ENCODE measurements at regions not wholly inside any gene's neighbourhood (a gene's known extent, or its start where the extent isn't known, plus 50 kb on each side); places are given as distances from the start of the nearest gene placed in this dataset.

GRCh38 chr2:238640486-238640885 is 207.4 kb upstream of the TWIST2 start:
- Histone ChIP-seq H4K91ac (ENCODE audit: low read depth, low read length) (no peak overlapping the region), H2AFZ (ENCODE audit: insufficient read depth, low read length, poor library complexity) (no peak overlapping the region), H3K18ac (ENCODE audit: low read length) (no peak overlapping the region), H3K79me2 (ENCODE audit: control insufficient read depth, insufficient read depth, low read length, poor library complexity) (no peaks in the 10 kb centered on the region), H3K4me2 (ENCODE audit: low read length) (no peak overlapping the region), H3K27me3 (ENCODE audit: insufficient read depth, low read length) (no peaks in the 10 kb centered on the region), H3K4ac (ENCODE audit: low read depth, low read length) (no peak overlapping the region), H3K27ac (ENCODE audit: low read depth, low read length) (no peak overlapping the region), H3K4me1 (ENCODE audit: control insufficient read depth in 1 of 2, insufficient read depth in 2 of 2, low read length in 2 of 2) (no peaks in the 10 kb centered on the region), H4K12ac (ENCODE audit: low read depth, low read length) (no peak overlapping the region), H2BK12ac (ENCODE audit: low read length) (no peak overlapping the region), H2AK5ac (ENCODE audit: low read length) (no peak overlapping the region), H2BK120ac (ENCODE audit: insufficient read depth, low read length, poor library complexity) (no peak overlapping the region), H3K23ac (ENCODE audit: low read length) (no peak overlapping the region), H4K8ac (ENCODE audit: low read depth, low read length) (no peak overlapping the region), H3K9me3 (ENCODE audit: insufficient read depth, low read depth, low read length) (peaks cover 2% of the 10 kb centered on the region), H3K9ac (ENCODE audit: low read length) (no peak overlapping the region), H3K36me3 (ENCODE audit: control insufficient read depth in 1 of 2, insufficient read depth in 2 of 2, low read length in 2 of 2) (no peaks in the 10 kb centered on the region), H3K79me1 (ENCODE audit: low read length) (no peaks in the 10 kb centered on the region), H3K4me3 (ENCODE audit: low read depth, low read length) (no peak overlapping the region), H3K14ac (ENCODE audit: low read length) (no peak overlapping the region), H2BK5ac (ENCODE audit: low read depth, low read length, poor library complexity) (no peak overlapping the region)
- WGBS (ENCODE audit: extremely low coverage, insufficient coverage, insufficient read length), result no CpG with 5 or more reads among the region's 8 CpGs
- no peak for DNase-seq

GRCh38 chr2:238642973-238643372 is 204.9 kb upstream of the TWIST2 start:
- Histone ChIP-seq H3K79me1 (ENCODE audit: low read length) (no peaks in the 10 kb centered on the region), H2BK12ac (ENCODE audit: low read length) (no peak overlapping the region), H3K4me2 (ENCODE audit: low read length) (no peak overlapping the region), H3K27me3 (ENCODE audit: insufficient read depth, low read length) (no peaks in the 10 kb centered on the region), H4K91ac (ENCODE audit: low read depth, low read length) (no peak overlapping the region), H4K12ac (ENCODE audit: low read depth, low read length) (no peak overlapping the region), H4K8ac (ENCODE audit: low read depth, low read length) (no peak overlapping the region), H3K36me3 (ENCODE audit: control insufficient read depth in 1 of 2, insufficient read depth in 2 of 2, low read length in 2 of 2) (no peaks in the 10 kb centered on the region), H2AFZ (ENCODE audit: insufficient read depth, low read length, poor library complexity) (no peak overlapping the region), H3K27ac (ENCODE audit: low read depth, low read length) (no peak overlapping the region), H3K9me3 (ENCODE audit: insufficient read depth, low read depth, low read length) (no peaks in the 10 kb centered on the region), H3K79me2 (ENCODE audit: control insufficient read depth, insufficient read depth, low read length, poor library complexity) (no peaks in the 10 kb centered on the region), H3K4me3 (ENCODE audit: low read depth, low read length) (no peak overlapping the region), H3K23ac (ENCODE audit: low read length) (no peak overlapping the region), H3K9ac (ENCODE audit: low read length) (no peak overlapping the region), H3K18ac (ENCODE audit: low read length) (no peak overlapping the region), H3K4me1 (ENCODE audit: control insufficient read depth in 1 of 2, insufficient read depth in 2 of 2, low read length in 2 of 2) (no peaks in the 10 kb centered on the region), H2AK5ac (ENCODE audit: low read length) (no peak overlapping the region), H3K4ac (ENCODE audit: low read depth, low read length) (no peak overlapping the region), H2BK5ac (ENCODE audit: low read depth, low read length, poor library complexity) (no peak overlapping the region), H3K14ac (ENCODE audit: low read length) (no peak overlapping the region), H2BK120ac (ENCODE audit: insufficient read depth, low read length, poor library complexity) (no peak overlapping the region)
- WGBS (ENCODE audit: extremely low coverage, insufficient coverage, insufficient read length), result no CpG with 5 or more reads among the region's 12 CpGs
- DNase-seq, result no peak

GRCh38 chr2:238643400-238643907 is 204.4 kb upstream of the TWIST2 start:
- Histone ChIP-seq H2BK5ac (ENCODE audit: low read depth, low read length, poor library complexity) (no peak overlapping the region), H2BK120ac (ENCODE audit: insufficient read depth, low read length, poor library complexity) (no peak overlapping the region), H3K9me3 (ENCODE audit: insufficient read depth, low read depth, low read length) (no peaks in the 10 kb centered on the region), H3K23ac (ENCODE audit: low read length) (no peak overlapping the region), H3K27ac (ENCODE audit: low read depth, low read length) (no peak overlapping the region), H3K79me1 (ENCODE audit: low read length) (no peaks in the 10 kb centered on the region), H3K79me2 (ENCODE audit: control insufficient read depth, insufficient read depth, low read length, poor library complexity) (no peaks in the 10 kb centered on the region), H2AK5ac (ENCODE audit: low read length) (no peak overlapping the region), H4K91ac (ENCODE audit: low read depth, low read length) (no peak overlapping the region), H4K8ac (ENCODE audit: low read depth, low read length) (no peak overlapping the region), H3K36me3 (ENCODE audit: control insufficient read depth in 1 of 2, insufficient read depth in 2 of 2, low read length in 2 of 2) (no peaks in the 10 kb centered on the region), H3K4me2 (ENCODE audit: low read length) (no peak overlapping the region), H3K14ac (ENCODE audit: low read length) (no peak overlapping the region), H4K12ac (ENCODE audit: low read depth, low read length) (no peak overlapping the region), H3K4me3 (ENCODE audit: low read depth, low read length) (no peak overlapping the region), H3K27me3 (ENCODE audit: insufficient read depth, low read length) (no peaks in the 10 kb centered on the region), H3K4me1 (ENCODE audit: control insufficient read depth in 1 of 2, insufficient read depth in 2 of 2, low read length in 2 of 2) (no peaks in the 10 kb centered on the region), H2AFZ (ENCODE audit: insufficient read depth, low read length, poor library complexity) (no peak overlapping the region), H3K9ac (ENCODE audit: low read length) (no peak overlapping the region), H2BK12ac (ENCODE audit: low read length) (no peak overlapping the region), H3K18ac (ENCODE audit: low read length) (no peak overlapping the region), H3K4ac (ENCODE audit: low read depth, low read length) (no peak overlapping the region)
- DNase-seq, result no peak
- no CpG with 5 or more reads among the region's 5 CpGs for WGBS (ENCODE audit: extremely low coverage, insufficient coverage, insufficient read length)

- Histone ChIP-seq H3K14ac (ENCODE audit: low read length) (no peak overlapping the region), H4K12ac (ENCODE audit: low read depth, low read length) (no peak overlapping the region), H2BK5ac (ENCODE audit: low read depth, low read length, poor library complexity) (no peak overlapping the region), H3K9ac (ENCODE audit: low read length) (no peak overlapping the region), H2AK5ac (ENCODE audit: low read length) (no peak overlapping the region), H4K8ac (ENCODE audit: low read depth, low read length) (no peak overlapping the region), H4K91ac (ENCODE audit: low read depth, low read length) (no peak overlapping the region), H3K23ac (ENCODE audit: low read length) (no peak overlapping the region), H3K36me3 (ENCODE audit: control insufficient read depth in 1 of 2, insufficient read depth in 2 of 2, low read length in 2 of 2) (no peaks in the 10 kb centered on the region), H3K27me3 (ENCODE audit: insufficient read depth, low read length) (no peaks in the 10 kb centered on the region), H2BK12ac (ENCODE audit: low read length) (no peak overlapping the region), H3K9me3 (ENCODE audit: insufficient read depth, low read depth, low read length) (no peaks in the 10 kb centered on the region), H3K79me2 (ENCODE audit: control insufficient read depth, insufficient read depth, low read length, poor library complexity) (no peaks in the 10 kb centered on the region), H3K4me3 (ENCODE audit: low read depth, low read length) (no peak overlapping the region), H3K4me2 (ENCODE audit: low read length) (no peak overlapping the region), H2BK120ac (ENCODE audit: insufficient read depth, low read length, poor library complexity) (no peak overlapping the region), H3K79me1 (ENCODE audit: low read length) (no peaks in the 10 kb centered on the region), H3K4me1 (ENCODE audit: control insufficient read depth in 1 of 2, insufficient read depth in 2 of 2, low read length in 2 of 2) (no peaks in the 10 kb centered on the region), H3K4ac (ENCODE audit: low read depth, low read length) (no peak overlapping the region), H3K27ac (ENCODE audit: low read depth, low read length) (no peak overlapping the region), H3K18ac (ENCODE audit: low read length) (no peak overlapping the region), H2AFZ (ENCODE audit: insufficient read depth, low read length, poor library complexity) (no peak overlapping the region)
- WGBS (ENCODE audit: extremely low coverage, insufficient coverage, insufficient read length), result no CpG with 5 or more reads among the region's 11 CpGs
- peak; percentile 58 to 63 for DNase-seq
These were observed 203.5 kb upstream of the TWIST2 start for GRCh38 chr2:238644095-238645081.

Measured in trophoblast cell (in vitro differentiated cells and primary cell).